ENCODE measurements at regions not wholly inside any gene's neighbourhood (a gene's known extent, or its start where the extent isn't known, plus 50 kb on each side); places are given as distances from the start of the nearest gene placed in this dataset.

DNA sequence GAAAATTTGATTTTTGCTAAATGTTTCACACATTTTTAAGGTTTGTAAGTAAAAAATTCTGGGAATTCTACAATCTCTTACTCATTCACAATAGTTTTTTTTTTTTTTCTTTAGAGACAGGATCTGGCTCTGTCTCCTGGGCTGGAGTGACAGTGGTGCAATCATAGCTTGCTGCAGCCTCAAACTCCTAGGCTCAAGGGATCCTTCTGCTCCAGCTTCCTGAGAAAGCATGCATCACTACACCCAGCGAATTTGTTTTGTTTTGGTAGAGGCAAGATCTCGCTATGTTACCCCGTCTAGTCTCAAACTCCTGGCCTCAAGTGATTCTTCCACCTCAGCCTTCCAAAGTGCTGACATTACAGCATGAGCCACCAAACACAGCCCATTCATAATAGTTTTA lies 232.8 kb downstream of the GJA1 start:
- TF ChIP-seq, protein P1, sequence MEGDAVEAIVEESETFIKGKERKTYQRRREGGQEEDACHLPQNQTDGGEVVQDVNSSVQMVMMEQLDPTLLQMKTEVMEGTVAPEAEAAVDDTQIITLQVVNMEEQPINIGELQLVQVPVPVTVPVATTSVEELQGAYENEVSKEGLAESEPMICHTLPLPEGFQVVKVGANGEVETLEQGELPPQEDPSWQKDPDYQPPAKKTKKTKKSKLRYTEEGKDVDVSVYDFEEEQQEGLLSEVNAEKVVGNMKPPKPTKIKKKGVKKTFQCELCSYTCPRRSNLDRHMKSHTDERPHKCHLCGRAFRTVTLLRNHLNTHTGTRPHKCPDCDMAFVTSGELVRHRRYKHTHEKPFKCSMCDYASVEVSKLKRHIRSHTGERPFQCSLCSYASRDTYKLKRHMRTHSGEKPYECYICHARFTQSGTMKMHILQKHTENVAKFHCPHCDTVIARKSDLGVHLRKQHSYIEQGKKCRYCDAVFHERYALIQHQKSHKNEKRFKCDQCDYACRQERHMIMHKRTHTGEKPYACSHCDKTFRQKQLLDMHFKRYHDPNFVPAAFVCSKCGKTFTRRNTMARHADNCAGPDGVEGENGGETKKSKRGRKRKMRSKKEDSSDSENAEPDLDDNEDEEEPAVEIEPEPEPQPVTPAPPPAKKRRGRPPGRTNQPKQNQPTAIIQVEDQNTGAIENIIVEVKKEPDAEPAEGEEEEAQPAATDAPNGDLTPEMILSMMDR (IDR thresholded peaks at IDR 0.05 in 4 of 5, conservative IDR thresholded peaks at IDR 0.05 in 1 of 5) = no peak
- TF ChIP-seq POLR2A (IDR thresholded peaks at IDR 0.05) = no peak
- H3K9me3 ChIP-seq = no peaks in the 10 kb centered on the region
- ATAC-seq (peak in 1 of 2 donors; percentile 51), DNase-seq (peak in 1 of 2 donors; percentile 27)
- no peaks in the 10 kb centered on the region for H3K4me1 ChIP-seq
- intact Hi-C loops (cut with DNase I; ENCODE audit: low total_unique reads) = no loop called here
- H3K27me3 ChIP-seq = no peaks in the 10 kb centered on the region
- H3K36me3 ChIP-seq = no peaks in the 10 kb centered on the region
- H3K4me3 ChIP-seq = no peak overlapping the region
- H3K27ac ChIP-seq = no peak overlapping the region
- in situ Hi-C loops (cut with MboI; ENCODE audit: low sequenced_read_pairs in 4 of 4) = no loop called here

DNA sequence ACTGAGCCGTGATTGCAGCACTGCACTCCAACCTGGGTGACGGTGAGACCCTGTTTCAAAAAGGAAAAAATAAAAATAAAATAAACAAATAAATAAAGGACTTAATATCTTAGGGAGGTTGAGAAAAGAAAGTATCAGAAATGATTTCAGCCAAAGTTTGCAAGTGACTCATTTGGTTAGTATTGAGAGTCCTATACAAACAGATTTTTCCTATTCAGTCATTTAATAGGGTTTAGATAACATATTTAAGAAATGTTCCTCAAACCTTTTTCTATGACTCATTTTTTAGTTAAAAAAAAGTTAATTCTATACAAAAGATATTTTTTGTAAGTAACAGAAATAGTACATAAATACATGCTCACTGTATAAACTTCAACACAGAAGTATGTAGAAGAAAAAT lies 235.1 kb downstream of the GJA1 start:
- ATAC-seq (no peak), DNase-seq (no peak)
- no peaks in the 10 kb centered on the region for H3K36me3 ChIP-seq
- no peak overlapping the region for H3K4me3 ChIP-seq
- H3K4me1 ChIP-seq = no peaks in the 10 kb centered on the region
- TF ChIP-seq, protein P1 (IDR thresholded peaks at IDR 0.05 in 4 of 5, conservative IDR thresholded peaks at IDR 0.05 in 1 of 5) = no peak
- TF ChIP-seq POLR2A (IDR thresholded peaks at IDR 0.05) = no peak
- H3K27ac ChIP-seq = no peak overlapping the region
- intact Hi-C loops (cut with DNase I; ENCODE audit: low total_unique reads) = no loop called here
- in situ Hi-C loops (cut with MboI; ENCODE audit: low sequenced_read_pairs in 4 of 4) = no loop called here
- no peaks in the 10 kb centered on the region for H3K27me3 ChIP-seq
- H3K9me3 ChIP-seq = no peaks in the 10 kb centered on the region

- intact Hi-C loops (cut with DNase I; ENCODE audit: low total_unique reads) (no loop called here), in situ Hi-C loops (cut with MboI; ENCODE audit: low sequenced_read_pairs in 4 of 4) (no loop called here)
- ATAC-seq (no peak), DNase-seq (no peak)
- Histone ChIP-seq H3K36me3 (no peaks in the 10 kb centered on the region), H3K4me3 (no peak overlapping the region), H3K27me3 (no peaks in the 10 kb centered on the region), H3K27ac (no peak overlapping the region), H3K9me3 (no peaks in the 10 kb centered on the region), H3K4me1 (no peaks in the 10 kb centered on the region)
- TF ChIP-seq, protein P1 (IDR thresholded peaks at IDR 0.05 in 4 of 5, conservative IDR thresholded peaks at IDR 0.05 in 1 of 5) = no peak
- no peak for TF ChIP-seq POLR2A (IDR thresholded peaks at IDR 0.05)
These were observed 242.1 kb downstream of the GJA1 start for GRCh38 chr6:121677571-121677970.

- Histone ChIP-seq H3K27ac (no peak overlapping the region), H3K4me3 (no peak overlapping the region), H3K9me3 (no peaks in the 10 kb centered on the region), H3K36me3 (no peaks in the 10 kb centered on the region), H3K27me3 (no peaks in the 10 kb centered on the region), H3K4me1 (no peaks in the 10 kb centered on the region)
- intact Hi-C loops (cut with DNase I; ENCODE audit: low total_unique reads) (no loop called here), in situ Hi-C loops (cut with MboI; ENCODE audit: low sequenced_read_pairs in 4 of 4) (no loop called here)
- ATAC-seq = no peak
- DNase-seq = no peak
- no peak for TF ChIP-seq POLR2A (IDR thresholded peaks at IDR 0.05)
- TF ChIP-seq, protein P1 (IDR thresholded peaks at IDR 0.05 in 4 of 5, conservative IDR thresholded peaks at IDR 0.05 in 1 of 5) = no peak
These were observed 242.8 kb downstream of the GJA1 start for GRCh38 chr6:121678245-121678644.

DNA sequence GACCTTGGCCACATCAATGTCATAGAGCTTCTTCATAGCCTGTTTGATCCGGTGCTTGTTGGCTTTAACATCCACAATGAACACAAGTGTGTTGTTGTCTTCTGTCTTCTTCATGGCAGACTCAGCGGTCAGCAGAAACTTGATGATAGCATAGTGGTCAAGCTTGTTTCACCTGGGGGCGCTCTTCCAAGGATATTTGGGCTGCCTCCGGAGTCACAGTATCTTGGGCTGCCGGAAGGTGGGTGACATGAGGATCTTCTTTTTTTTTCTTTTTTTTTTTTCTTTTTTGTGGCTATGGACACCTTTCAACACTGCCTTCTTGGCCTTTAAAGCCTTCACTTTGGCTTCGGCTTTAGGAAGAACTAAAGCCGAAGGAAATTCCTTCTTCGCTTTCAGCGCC lies 244.6 kb downstream of the GJA1 start:
- no peaks in the 10 kb centered on the region for H3K36me3 ChIP-seq
- H3K9me3 ChIP-seq = no peaks in the 10 kb centered on the region
- H3K4me1 ChIP-seq = no peaks in the 10 kb centered on the region
- no peak overlapping the region for H3K4me3 ChIP-seq
- no peak for DNase-seq
- no peak overlapping the region for H3K27ac ChIP-seq
- no peak for ATAC-seq
- no peaks in the 10 kb centered on the region for H3K27me3 ChIP-seq
- intact Hi-C loops (cut with DNase I; ENCODE audit: low total_unique reads) = no loop called here
- no peak for TF ChIP-seq POLR2A (IDR thresholded peaks at IDR 0.05)
- TF ChIP-seq, protein P1 (IDR thresholded peaks at IDR 0.05 in 4 of 5, conservative IDR thresholded peaks at IDR 0.05 in 1 of 5) = no peak
- in situ Hi-C loops (cut with MboI; ENCODE audit: low sequenced_read_pairs in 4 of 4) = no loop called here
